OCI-LY7 (cell line): ENCODE measurements at regions not wholly inside any gene's neighbourhood (a gene's known extent, or its start where the extent isn't known, plus 50 kb on each side); places are given as distances from the start of the nearest gene placed in this dataset.
"Not testable (repeated sequence)": the region's sequence is repeated elsewhere in the genome, so short reads cannot be mapped to it uniquely, and the experiment has no call there.

Experiments
- BruUV-seq: library from RNA; stranded (reverse); fragments of 400-500 nt; replicated peaks from 2 replicates; lab custom pipeline; 2021; lab: Mats Ljungman, UMichigan
- CTCF ChIA-PET: fragments of 300-600 bp; sonication (Branson Sonifier 250); formaldehyde crosslinking; loops from one replicate; lab custom pipeline; 2022; ENCODE audit warnings: antibody characterized with exemption; ENCODE audit not compliant: unreplicated experiment; lab: Charles Lee
- POLR2A ChIA-PET: fragments of 300-600 bp; sonication (Branson Sonifier 250); formaldehyde crosslinking; loops from one replicate; lab custom pipeline; 2022; ENCODE audit warnings: antibody characterized with exemption; lab: Charles Lee
- DNase-seq: peaks from one replicate; pipeline ENCODE4 v3.0.0-alpha.2; 2015; ENCODE audit warnings: low spot score
- H2AFZ ChIP-seq: fragments of 200-600 bp; sonication (generic), shearing (Covaris generic); 2 replicates; pipeline ENCODE4 v1.6.1; 2014; ENCODE audit warnings: mild to moderate bottlenecking, antibody characterized with exemption, low read length, moderate library complexity
- H3K27ac ChIP-seq: fragments of 200-600 bp; sonication (generic); 2 replicates; pipeline ENCODE4 v1.5.1; 2014; ENCODE audit warnings: mixed run types, low read depth, mild to moderate bottlenecking, moderate library complexity, low read length, inconsistent platforms; ENCODE audit not compliant: poor library complexity, severe bottlenecking
- H3K36me3 ChIP-seq: fragments of 200-600 bp; sonication (generic); 2 replicates; pipeline ENCODE4 v1.6.1; 2014; ENCODE audit warnings: mild to moderate bottlenecking, antibody characterized with exemption, low read length, moderate library complexity, mixed read lengths; ENCODE audit not compliant: insufficient read depth
- H3K4me1 ChIP-seq: fragments of 200-600 bp; sonication (generic); 2 replicates; pipeline ENCODE4 v1.5.1; 2014; ENCODE audit warnings: mild to moderate bottlenecking, low read length; ENCODE audit not compliant: insufficient read depth, poor library complexity, severe bottlenecking
- H3K4me2 ChIP-seq: fragments of 200-600 bp; sonication (generic); 2 replicates; pipeline ENCODE4 v1.6.1; 2014; ENCODE audit warnings: mild to moderate bottlenecking, low read length
- H3K4me3 ChIP-seq: fragments of 200-600 bp; sonication (generic); 2 replicates; pipeline ENCODE4 v1.5.1; 2014; ENCODE audit warnings: mild to moderate bottlenecking, low read depth, low read length; ENCODE audit not compliant: poor library complexity, severe bottlenecking
- H3K79me2 ChIP-seq: fragments of 200-600 bp; sonication (generic); 2 replicates; pipeline ENCODE4 v1.6.1; 2016; ENCODE audit warnings: low read depth, mild to moderate bottlenecking, low read length, moderate library complexity, mixed read lengths; ENCODE audit not compliant: insufficient read depth
- H3K9me2 ChIP-seq: fragments of 200-600 bp; sonication (generic); 2 replicates; pipeline ENCODE4 v1.6.1; 2016; ENCODE audit warnings: mild to moderate bottlenecking, low read length, mixed read lengths; ENCODE audit not compliant: insufficient read depth
- H3K9me3 ChIP-seq: fragments of 200-600 bp; sonication (generic); 2 replicates; pipeline ENCODE4 v1.6.1; 2014; ENCODE audit warnings: mild to moderate bottlenecking, mixed run types, low read length, mixed read lengths
- H4K20me1 ChIP-seq: fragments of 200-600 bp; sonication (generic); 2 replicates; pipeline ENCODE4 v1.6.1; 2014; ENCODE audit warnings: mild to moderate bottlenecking, antibody characterized with exemption, low read length, moderate library complexity, mixed read lengths; ENCODE audit not compliant: insufficient read depth
- CTCF ChIP-seq: fragments of 200-600 bp; sonication (generic); conservative IDR thresholded peaks from 2 replicates; pipeline ENCODE4 v1.5.1; 2014; ENCODE audit warnings: mild to moderate bottlenecking, antibody characterized with exemption, low read length, moderate library complexity, mixed read lengths
- EZH2phosphoT487 ChIP-seq: fragments of 200-600 bp; sonication (generic); IDR thresholded peaks from 2 replicates; pipeline ENCODE4 v1.6.1; 2018; ENCODE audit warnings: low read depth, borderline replicate concordance, mild to moderate bottlenecking, mixed run types, antibody characterized with exemption, low read length, moderate library complexity, mixed read lengths
- intact Hi-C: fragments of 100-400 bp; cut with micrococcal nuclease; formaldehyde crosslinking; loops from one replicate; pipeline ENCODE4 v1.10.0; 2022; ENCODE audit not compliant: unreplicated experiment

- no peak for DNase-seq
- Histone ChIP-seq H3K4me3 (no peak overlapping the region), H4K20me1 (no peaks in the 10 kb centered on the region), H2AFZ (no peak overlapping the region), H3K4me2 (no peak overlapping the region), H3K36me3 (no peaks in the 10 kb centered on the region), H3K79me2 (no peaks in the 10 kb centered on the region), H3K9me2 (no peaks in the 10 kb centered on the region), H3K9me3 (no peaks in the 10 kb centered on the region), H3K4me1 (no peaks in the 10 kb centered on the region), H3K27ac (no peak overlapping the region)
- TF ChIP-seq EZH2phosphoT487 (no peak), CTCF (no peak)
- intact Hi-C loops: no loop called here
- CTCF ChIA-PET: no interaction called here
- POLR2A ChIA-PET: no interaction called here
- BruUV-seq: no TSS peak
Measured at GRCh38 chr18:1092228-1092627, 187.6 kb downstream of the ADCYAP1 start.

- Histone ChIP-seq H3K9me3 (no peaks in the 10 kb centered on the region), H3K9me2 (no peaks in the 10 kb centered on the region), H2AFZ (no peak overlapping the region), H3K27ac (no peak overlapping the region), H3K4me1 (no peaks in the 10 kb centered on the region), H3K36me3 (no peaks in the 10 kb centered on the region), H4K20me1 (no peaks in the 10 kb centered on the region), H3K79me2 (no peaks in the 10 kb centered on the region), H3K4me2 (no peak overlapping the region), H3K4me3 (no peak overlapping the region)
- ChIA-PET POLR2A (no interaction called here), CTCF (no interaction called here)
- intact Hi-C loops: no loop called here
- DNase-seq: no peak
- TF ChIP-seq CTCF (no peak), EZH2phosphoT487 (no peak)
- no TSS peak for BruUV-seq
Measured at GRCh38 chr18:1094409-1094808, 189.7 kb downstream of the ADCYAP1 start.

- CTCF ChIA-PET, BruUV-seq: not testable (repeated sequence)
Measured at GRCh38 chr18:1097991-1098735, 193.5 kb downstream of the ADCYAP1 start.

More at GRCh38 chr18:1097991-1098735, 193.5 kb downstream of the ADCYAP1 start:
- DNase-seq, H2AFZ ChIP-seq, H3K4me2 ChIP-seq, H4K20me1 ChIP-seq, intact Hi-C loops, H3K36me3 ChIP-seq, H3K4me1 ChIP-seq, POLR2A ChIA-PET, H3K27ac ChIP-seq, H3K4me3 ChIP-seq, H3K79me2 ChIP-seq, H3K9me2 ChIP-seq, H3K9me3 ChIP-seq: not testable (repeated sequence)
